Right atrium auricular region (tissue), 2 donors: ENCODE measurements at regions not wholly inside any gene's neighbourhood (a gene's known extent, or its start where the extent isn't known, plus 50 kb on each side); places are given as distances from the start of the nearest gene placed in this dataset.

Experiments
- DNase-seq: peaks from one replicate; pipeline ENCODE4 v3.0.0-alpha.2; 2019; ENCODE audit warnings: low spot score
- H3K27ac ChIP-seq, 2 donors: fragments of 200-600 bp; sonication (generic); 1 replicate in 1 of 2; 2 replicates in 1 of 2; pipeline ENCODE4 v1.5.1; 2016 to 2019
- H3K27me3 ChIP-seq, 2 donors: fragments of 200-600 bp; sonication (generic); one replicate each; pipeline versions ENCODE4 v1.5.1 to v1.6.0; 2017 to 2019
- H3K36me3 ChIP-seq: fragments of 200-600 bp; sonication (generic); one replicate; pipeline ENCODE4 v1.5.1; 2016
- H3K4me1 ChIP-seq, 2 donors: fragments of 200-600 bp; sonication (generic); one replicate each; pipeline versions ENCODE4 v1.5.1 to v1.6.0; 2017 to 2019
- H3K4me3 ChIP-seq, 2 donors: fragments of 200-600 bp; sonication (generic); 1 replicate in 1 of 2; 2 replicates in 1 of 2; pipeline ENCODE4 v1.5.1; 2017 to 2019; ENCODE audit warnings: mild to moderate bottlenecking in 1 of 2, moderate library complexity in 1 of 2
- H3K9me3 ChIP-seq, 2 donors: fragments of 200-600 bp; sonication (generic); one replicate each; pipeline ENCODE4 v1.5.1; 2019
- TF ChIP-seq, protein P1 (sequence below), 2 donors: fragments of 200-600 bp; sonication (generic); IDR thresholded peaks; one replicate each; pipeline ENCODE4 v1.5.1; 2019; ENCODE audit warnings: antibody characterized with exemption in 2 of 2

DNA sequence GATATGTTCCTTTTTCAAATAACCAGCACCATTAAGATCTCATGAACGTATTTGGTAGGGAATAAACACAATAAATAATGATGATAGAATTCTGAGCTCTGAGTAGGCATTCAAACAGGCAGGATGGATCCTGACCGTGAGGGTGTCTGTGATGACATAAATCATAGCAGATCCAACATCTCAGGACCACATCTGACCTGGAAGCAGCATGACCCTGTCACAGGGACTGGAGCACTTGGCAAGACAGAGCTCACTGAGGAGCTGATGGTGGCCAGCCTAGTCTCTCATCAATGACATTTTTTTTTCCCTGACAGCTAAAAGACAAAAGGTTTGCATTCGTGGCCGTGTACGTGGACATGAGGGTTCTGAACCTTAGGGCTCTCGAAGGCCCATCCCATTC lies 337.5 kb downstream of the NPIPA8 start:
- no peak for DNase-seq
- Histone ChIP-seq H3K4me1 (no peaks in the 10 kb centered on the region), H3K27ac (no peak overlapping the region), H3K4me3 (no peak overlapping the region), H3K27me3 (no peaks in the 10 kb centered on the region), H3K9me3 (no peaks in the 10 kb centered on the region), H3K36me3 (no peaks in the 10 kb centered on the region)
- TF ChIP-seq, protein P1, sequence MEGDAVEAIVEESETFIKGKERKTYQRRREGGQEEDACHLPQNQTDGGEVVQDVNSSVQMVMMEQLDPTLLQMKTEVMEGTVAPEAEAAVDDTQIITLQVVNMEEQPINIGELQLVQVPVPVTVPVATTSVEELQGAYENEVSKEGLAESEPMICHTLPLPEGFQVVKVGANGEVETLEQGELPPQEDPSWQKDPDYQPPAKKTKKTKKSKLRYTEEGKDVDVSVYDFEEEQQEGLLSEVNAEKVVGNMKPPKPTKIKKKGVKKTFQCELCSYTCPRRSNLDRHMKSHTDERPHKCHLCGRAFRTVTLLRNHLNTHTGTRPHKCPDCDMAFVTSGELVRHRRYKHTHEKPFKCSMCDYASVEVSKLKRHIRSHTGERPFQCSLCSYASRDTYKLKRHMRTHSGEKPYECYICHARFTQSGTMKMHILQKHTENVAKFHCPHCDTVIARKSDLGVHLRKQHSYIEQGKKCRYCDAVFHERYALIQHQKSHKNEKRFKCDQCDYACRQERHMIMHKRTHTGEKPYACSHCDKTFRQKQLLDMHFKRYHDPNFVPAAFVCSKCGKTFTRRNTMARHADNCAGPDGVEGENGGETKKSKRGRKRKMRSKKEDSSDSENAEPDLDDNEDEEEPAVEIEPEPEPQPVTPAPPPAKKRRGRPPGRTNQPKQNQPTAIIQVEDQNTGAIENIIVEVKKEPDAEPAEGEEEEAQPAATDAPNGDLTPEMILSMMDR (IDR thresholded peaks at IDR 0.05), result no peak

DNA sequence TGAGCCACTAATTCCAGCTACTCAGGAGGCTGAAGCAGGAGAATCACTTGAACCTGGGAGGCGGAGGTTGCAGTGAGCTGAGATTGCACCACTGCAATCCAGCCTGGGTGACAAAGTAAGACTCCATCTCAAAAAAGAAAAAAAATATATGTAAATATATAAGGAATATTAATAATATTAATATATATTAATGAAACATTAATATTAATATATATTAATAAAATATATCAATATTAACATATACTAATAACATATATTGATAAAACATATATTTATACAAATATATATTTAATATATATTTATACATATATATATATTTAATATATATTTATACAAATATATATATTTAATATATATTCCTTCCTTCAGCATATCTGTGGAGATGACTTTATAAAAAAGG lies 338.0 kb downstream of the NPIPA8 start:
- no peaks in the 10 kb centered on the region for H3K27me3 ChIP-seq
- H3K4me3 ChIP-seq, result no peak overlapping the region
- H3K4me1 ChIP-seq, result no peaks in the 10 kb centered on the region
- no peaks in the 10 kb centered on the region for H3K36me3 ChIP-seq
- no peak for DNase-seq
- TF ChIP-seq, protein P1 (IDR thresholded peaks at IDR 0.05), result no peak
- no peaks in the 10 kb centered on the region for H3K9me3 ChIP-seq
- H3K27ac ChIP-seq, result no peak overlapping the region

DNA sequence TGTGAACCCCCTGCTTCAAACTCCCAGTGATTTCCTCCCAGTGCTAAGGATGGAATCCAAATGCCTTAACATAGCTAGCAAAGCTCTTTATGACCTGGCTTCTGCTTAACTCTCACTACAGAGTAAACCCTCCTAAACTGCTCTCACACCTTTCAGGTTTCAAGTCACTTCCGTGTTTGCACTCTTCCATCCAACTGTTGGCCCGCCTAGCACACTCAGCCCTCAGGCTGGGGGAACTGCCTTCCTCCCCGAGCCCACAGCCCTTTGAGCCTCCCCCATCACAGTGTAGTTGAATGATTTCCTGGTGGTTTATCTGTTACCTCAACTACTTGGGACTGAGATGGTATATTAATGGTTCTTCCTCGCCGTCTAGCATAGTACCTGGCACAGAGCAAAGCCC lies 342.5 kb downstream of the NPIPA8 start:
- H3K27ac ChIP-seq, result no peak overlapping the region
- H3K36me3 ChIP-seq, result no peaks in the 10 kb centered on the region
- no peak for DNase-seq

DNA sequence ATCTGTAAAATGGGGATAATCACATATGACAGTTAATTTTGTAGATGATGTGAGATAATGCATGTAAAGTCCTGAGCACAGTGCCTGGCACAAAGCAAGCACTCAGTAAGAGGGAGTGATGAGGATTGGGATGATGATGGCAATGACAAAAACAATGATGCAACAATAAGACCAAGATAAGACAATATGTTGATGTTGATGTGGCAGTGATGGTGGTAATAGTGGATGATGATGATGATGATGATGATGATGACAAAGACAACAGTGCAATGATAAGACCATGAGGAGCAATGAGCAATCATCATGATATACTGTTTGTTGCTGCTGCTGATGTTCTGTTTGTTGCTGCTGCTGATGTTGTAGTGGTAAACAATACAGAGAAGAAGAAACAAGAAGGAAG lies 344.1 kb downstream of the NPIPA8 start:
- no peak overlapping the region for H3K4me3 ChIP-seq
- H3K27me3 ChIP-seq, result no peaks in the 10 kb centered on the region

More for the DNA sequence above, 342.5 kb downstream of the NPIPA8 start:
- H3K4me3 ChIP-seq, result no peak overlapping the region
- no peaks in the 10 kb centered on the region for H3K4me1 ChIP-seq
- no peaks in the 10 kb centered on the region for H3K27me3 ChIP-seq
- TF ChIP-seq, protein P1 (IDR thresholded peaks at IDR 0.05), result no peak
- no peaks in the 10 kb centered on the region for H3K9me3 ChIP-seq

DNA sequence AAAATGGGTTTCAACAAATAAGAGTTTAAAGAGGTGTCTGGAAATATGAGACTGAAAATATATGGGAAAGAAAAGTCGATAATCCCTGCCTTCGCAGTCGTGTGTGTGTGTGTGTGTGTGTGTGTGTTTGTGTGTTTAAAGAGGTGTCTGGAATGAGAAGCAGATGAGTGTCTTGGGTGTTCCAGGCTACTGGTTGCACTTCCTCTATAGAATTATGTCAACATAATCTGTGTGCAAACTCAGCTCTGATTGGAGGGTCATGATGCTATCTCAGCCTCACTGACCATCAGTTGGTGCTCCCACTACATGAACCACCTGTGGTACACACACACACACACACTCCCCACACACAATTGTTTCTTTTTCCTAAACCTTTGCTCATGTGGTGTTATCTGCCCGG lies 347.3 kb downstream of the NPIPA8 start:
- no peak for DNase-seq
- TF ChIP-seq, protein P1 (IDR thresholded peaks at IDR 0.05), result no peak
- Histone ChIP-seq H3K27ac (no peak overlapping the region), H3K27me3 (no peaks in the 10 kb centered on the region), H3K36me3 (no peaks in the 10 kb centered on the region), H3K4me1 (no peaks in the 10 kb centered on the region), H3K9me3 (no peaks in the 10 kb centered on the region), H3K4me3 (no peak overlapping the region)

More for the DNA sequence above, 344.1 kb downstream of the NPIPA8 start:
- no peaks in the 10 kb centered on the region for H3K4me1 ChIP-seq
- no peaks in the 10 kb centered on the region for H3K9me3 ChIP-seq
- H3K27ac ChIP-seq, result no peak overlapping the region
- H3K36me3 ChIP-seq, result no peaks in the 10 kb centered on the region
- TF ChIP-seq, protein P1 (IDR thresholded peaks at IDR 0.05), result no peak
- DNase-seq, result no peak

DNA sequence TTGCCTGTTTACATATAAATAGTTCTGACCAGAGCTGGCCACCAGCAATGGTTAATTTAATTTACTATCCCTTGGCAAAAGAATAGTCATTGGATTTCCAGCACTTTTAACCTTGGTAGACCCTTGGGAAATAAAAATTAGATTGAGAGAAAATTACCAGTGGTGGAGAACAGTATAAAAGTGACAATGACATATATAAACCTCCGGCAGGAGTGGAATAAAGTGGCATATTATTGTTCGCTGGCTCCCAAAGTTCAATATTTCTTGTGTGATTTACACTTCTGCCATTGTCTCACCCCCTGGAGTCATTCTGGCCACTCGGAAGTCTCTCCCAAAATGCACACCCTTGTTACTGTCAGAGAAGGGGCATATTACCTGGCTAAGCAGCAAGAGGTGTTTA lies 347.7 kb downstream of the NPIPA8 start:
- H3K27me3 ChIP-seq, result no peaks in the 10 kb centered on the region
- no peak overlapping the region for H3K4me3 ChIP-seq
- TF ChIP-seq, protein P1 (IDR thresholded peaks at IDR 0.05), result no peak
- DNase-seq, result no peak
- no peaks in the 10 kb centered on the region for H3K9me3 ChIP-seq
- H3K27ac ChIP-seq, result no peak overlapping the region
- no peaks in the 10 kb centered on the region for H3K4me1 ChIP-seq
- no peaks in the 10 kb centered on the region for H3K36me3 ChIP-seq
